ENCODE measurements at regions not wholly inside any gene's neighbourhood (a gene's known extent, or its start where the extent isn't known, plus 50 kb on each side); places are given as distances from the start of the nearest gene placed in this dataset.

GRCh38 chr10:2399482-2399881, 662.2 kb upstream of the ADARB2 start (continued):
- TF ChIP-seq E2F4 (CRISPR knock-in tag; IDR thresholded peaks at IDR 0.05; ENCODE audit: borderline replicate concordance, low read depth), result no peak

- no peaks in the 10 kb centered on the region for H3K36me3 Mint-ChIP-seq
- ATAC-seq, result no peak
- no peaks in the 10 kb centered on the region for H3K4me1 Mint-ChIP-seq
- H3K27me3 Mint-ChIP-seq (ENCODE audit: low read depth), result peaks cover 16% of the 10 kb centered on the region
- H3K4me3 Mint-ChIP-seq, result no peak overlapping the region
- TF ChIP-seq CDX4 (CRISPR knock-in tag; IDR thresholded peaks at IDR 0.05; ENCODE audit: borderline replicate concordance), result no peak
- no peak for TF ChIP-seq NR3C1 (CRISPR knock-in tag; conservative IDR thresholded peaks at IDR 0.05; ENCODE audit: low read depth)
- TF ChIP-seq ATF1 (CRISPR knock-in tag; IDR thresholded peaks at IDR 0.05), result no peak
- TF ChIP-seq ZNF138 (CRISPR knock-in tag; conservative IDR thresholded peaks at IDR 0.05), result no peak
- TF ChIP-seq ZBTB21 (CRISPR knock-in tag; IDR thresholded peaks at IDR 0.05; ENCODE audit: borderline replicate concordance), result no peak
- no peak for TF ChIP-seq IRF2 (CRISPR knock-in tag; IDR thresholded peaks at IDR 0.05; ENCODE audit: borderline replicate concordance, low read depth)
- no peak for TF ChIP-seq SMAD4 (CRISPR knock-in tag; IDR thresholded peaks at IDR 0.05)
- no peak for TF ChIP-seq GTF2I (CRISPR knock-in tag; conservative IDR thresholded peaks at IDR 0.05)
- no peak for TF ChIP-seq ESRRA (CRISPR knock-in tag; IDR thresholded peaks at IDR 0.05; ENCODE audit: borderline replicate concordance)
- no peak for TF ChIP-seq ZNF263 (CRISPR knock-in tag; IDR thresholded peaks at IDR 0.05; ENCODE audit: low read depth)
- no peak for TF ChIP-seq GABPB1 (CRISPR knock-in tag; IDR thresholded peaks at IDR 0.05)
- TF ChIP-seq SOX15 (CRISPR knock-in tag; IDR thresholded peaks at IDR 0.05), result no peak
- no peak for TF ChIP-seq EMX1 (CRISPR knock-in tag; IDR thresholded peaks at IDR 0.05)
- no peak for TF ChIP-seq FOXJ3 (CRISPR knock-in tag; IDR thresholded peaks at IDR 0.05; ENCODE audit: borderline replicate concordance)
- TF ChIP-seq ZSCAN18 (CRISPR knock-in tag; IDR thresholded peaks at IDR 0.05), result no peak
- TF ChIP-seq JAZF1 (CRISPR knock-in tag; IDR thresholded peaks at IDR 0.05), result no peak
- no peak for TF ChIP-seq MXD4 (CRISPR knock-in tag; IDR thresholded peaks at IDR 0.05; ENCODE audit: borderline replicate concordance)
- no peak overlapping the region for H3K27ac Mint-ChIP-seq
- POLR2A ChIA-PET, result no interaction called here
- H3K9me3 Mint-ChIP-seq, result no peaks in the 10 kb centered on the region
- CTCF ChIA-PET, result no interaction called here
- DNase-seq (ENCODE audit: low spot score), result no peak
Measured at GRCh38 chr10:2392145-2392812, 655.0 kb upstream of the ADARB2 start.

GRCh38 chr10:2387672-2388071, 650.3 kb upstream of the ADARB2 start:
- Mint-ChIP-seq H3K4me1 (no peaks in the 10 kb centered on the region), H3K27ac (no peak overlapping the region), H3K4me3 (no peak overlapping the region), H3K36me3 (peaks cover 9% of the 10 kb centered on the region), H3K9me3 (peaks cover 19% of the 10 kb centered on the region), H3K27me3 (ENCODE audit: low read depth) (no peaks in the 10 kb centered on the region; the same call in none of the 2 replicates)
- no peak for ATAC-seq
- DNase-seq (ENCODE audit: low spot score), result no peak
- ChIA-PET POLR2A (no interaction called here), CTCF (no interaction called here)
- TF ChIP-seq FOXK1 (CRISPR knock-in tag; IDR thresholded peaks at IDR 0.05) (no peak), TP53 (CRISPR knock-in tag; IDR thresholded peaks at IDR 0.05) (no peak), SP1 (CRISPR knock-in tag; conservative IDR thresholded peaks at IDR 0.05) (no peak), CDX4 (CRISPR knock-in tag; IDR thresholded peaks at IDR 0.05; ENCODE audit: borderline replicate concordance) (no peak), HMGXB4 (CRISPR knock-in tag; IDR thresholded peaks at IDR 0.05) (no peak), MLX (CRISPR knock-in tag; IDR thresholded peaks at IDR 0.05) (no peak), ELF4 (CRISPR knock-in tag; IDR thresholded peaks at IDR 0.05; ENCODE audit: low read depth) (no peak), ZNF423 (CRISPR knock-in tag; IDR thresholded peaks at IDR 0.05) (no peak)
